ENCODE measurements at regions not wholly inside any gene's neighbourhood (a gene's known extent, or its start where the extent isn't known, plus 50 kb on each side); places are given as distances from the start of the nearest gene placed in this dataset.

DNA sequence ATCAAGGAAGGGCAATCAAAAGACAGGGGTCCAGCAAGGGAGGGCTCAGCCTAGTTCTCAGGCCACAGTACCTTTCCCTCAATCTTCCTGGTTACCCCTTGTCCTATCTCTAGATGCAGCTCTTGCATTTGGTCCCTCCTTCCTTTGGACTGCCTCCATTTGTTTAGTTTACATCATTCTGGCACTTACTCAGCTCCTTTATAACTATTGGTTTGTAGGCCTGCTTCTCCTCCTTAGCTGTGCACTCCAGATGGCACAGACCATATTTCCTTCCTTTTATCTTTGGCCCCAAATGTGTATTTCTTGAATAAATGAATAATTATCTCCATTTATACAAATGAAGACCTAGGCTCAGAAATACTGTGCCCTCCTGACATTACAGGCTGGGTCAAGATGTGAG, 92.3 kb upstream of the AMOTL1 start:
- FAIRE-seq, result no peak

DNA sequence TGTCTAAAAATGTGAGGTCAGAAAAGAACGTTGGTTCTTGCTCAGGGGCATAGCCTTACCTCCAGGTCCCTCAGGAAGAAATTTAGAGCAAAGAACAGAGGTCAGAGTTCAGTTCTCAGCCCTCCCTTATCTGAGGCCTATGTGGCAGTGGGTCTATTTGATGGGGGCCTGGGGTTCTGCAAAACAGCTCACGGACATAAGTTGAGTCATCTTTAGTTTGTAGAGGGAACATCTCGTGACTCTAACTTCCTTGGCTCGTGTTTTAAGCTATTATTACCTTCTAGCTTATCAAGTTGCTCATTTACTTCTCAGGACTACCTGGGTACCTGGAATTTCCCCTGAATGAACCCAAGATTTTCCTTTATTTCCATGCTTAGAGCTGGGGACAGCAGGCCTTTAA, 91.3 kb upstream of the AMOTL1 start:
- H3K27ac ChIP-seq, result no peak overlapping the region
- DNase-seq (ENCODE audit: low read depth in 1 of 2, low spot score in 1 of 2), result no peak
- POLR2A ChIA-PET, result no interaction called here

More for the DNA sequence above, 92.3 kb upstream of the AMOTL1 start:
- H3K4me1 ChIP-seq, result no peaks in the 10 kb centered on the region
- H3K4me3 ChIP-seq, result no peak overlapping the region
- H3K4me2 ChIP-seq, result no peak overlapping the region
- DNase-seq (ENCODE audit: low read depth in 1 of 2, low spot score in 1 of 2), result no peak
- CTCF ChIA-PET, result interaction anchor here (1.4 to 1.7 kb wide), 2 partner anchors 9 to 65 kb away, joined by 3 read pairs; no protein-coding TSS in a partner anchor
- no peaks in the 10 kb centered on the region for H3K9me3 ChIP-seq
- H3K27ac ChIP-seq, result no peak overlapping the region
- TF ChIP-seq RFX5 (IDR thresholded peaks at IDR 0.05) (no peak), MAFK (IDR thresholded peaks at IDR 0.05; ENCODE audit: partially characterized antibody) (no peak), BCL3 (IDR thresholded peaks at IDR 0.05) (no peak), JUNB (IDR thresholded peaks at IDR 0.05) (no peak), E2F6 (IDR thresholded peaks at IDR 0.05; ENCODE audit: borderline replicate concordance, low read depth) (no peak), EHF (CRISPR knock-in tag; IDR thresholded peaks at IDR 0.05) (no peak), RAD21 (conservative IDR thresholded peaks at IDR 0.05 in 1 of 2, IDR thresholded peaks at IDR 0.05 in 1 of 2) (no peak), ZFP36 (IDR thresholded peaks at IDR 0.05; ENCODE audit: borderline replicate concordance, partially characterized antibody) (no peak), NPAS2 (CRISPR knock-in tag; IDR thresholded peaks at IDR 0.05; ENCODE audit: borderline replicate concordance) (no peak), ESRRA (IDR thresholded peaks at IDR 0.05; ENCODE audit: borderline replicate concordance, low read length) (no peak), KDM5A (IDR thresholded peaks at IDR 0.05) (no peak), FOSL2 (IDR thresholded peaks at IDR 0.05) (no peak), FOSL2 (CRISPR knock-in tag; IDR thresholded peaks at IDR 0.05) (no peak), FOSB (CRISPR knock-in tag; IDR thresholded peaks at IDR 0.05) (no peak), ELK1 (IDR thresholded peaks at IDR 0.05; ENCODE audit: low read depth, low read length) (no peak)
- TF ChIP-seq, protein P1, sequence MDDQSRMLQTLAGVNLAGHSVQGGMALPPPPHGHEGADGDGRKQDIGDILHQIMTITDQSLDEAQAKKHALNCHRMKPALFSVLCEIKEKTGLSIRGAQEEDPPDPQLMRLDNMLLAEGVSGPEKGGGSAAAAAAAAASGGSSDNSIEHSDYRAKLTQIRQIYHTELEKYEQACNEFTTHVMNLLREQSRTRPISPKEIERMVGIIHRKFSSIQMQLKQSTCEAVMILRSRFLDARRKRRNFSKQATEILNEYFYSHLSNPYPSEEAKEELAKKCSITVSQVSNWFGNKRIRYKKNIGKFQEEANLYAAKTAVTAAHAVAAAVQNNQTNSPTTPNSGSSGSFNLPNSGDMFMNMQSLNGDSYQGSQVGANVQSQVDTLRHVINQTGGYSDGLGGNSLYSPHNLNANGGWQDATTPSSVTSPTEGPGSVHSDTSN (IDR thresholded peaks at IDR 0.05), result no peak
- ATAC-seq, result no peak
- POLR2A ChIA-PET, result no interaction called here

More for the DNA sequence above, 91.3 kb upstream of the AMOTL1 start:
- TF ChIP-seq TP53 (CRISPR knock-in tag; IDR thresholded peaks at IDR 0.05), result no peak
- TF ChIP-seq CHD2 (IDR thresholded peaks at IDR 0.05; ENCODE audit: low read length, partially characterized antibody), result no peak
- no peak for TF ChIP-seq EHF (CRISPR knock-in tag; IDR thresholded peaks at IDR 0.05)
- no peak for TF ChIP-seq ELK1 (IDR thresholded peaks at IDR 0.05; ENCODE audit: low read depth, low read length)
- no peak for TF ChIP-seq MAFK (IDR thresholded peaks at IDR 0.05; ENCODE audit: partially characterized antibody)
- no peak for TF ChIP-seq RAD21 (conservative IDR thresholded peaks at IDR 0.05 in 1 of 2, IDR thresholded peaks at IDR 0.05 in 1 of 2)
- no peak for TF ChIP-seq ZSCAN20 (CRISPR knock-in tag; IDR thresholded peaks at IDR 0.05)
- no peak for TF ChIP-seq NFE2L2 (conservative IDR thresholded peaks at IDR 0.05; ENCODE audit: low read length)
- no peak for TF ChIP-seq ZNF302 (CRISPR knock-in tag; IDR thresholded peaks at IDR 0.05)
- TF ChIP-seq, protein P1 (IDR thresholded peaks at IDR 0.05), result no peak
- no peak for TF ChIP-seq CBX2 (IDR thresholded peaks at IDR 0.05; ENCODE audit: borderline replicate concordance, low read depth)
- TF ChIP-seq RARB (CRISPR knock-in tag; IDR thresholded peaks at IDR 0.05), result no peak
- no peak for TF ChIP-seq RCOR1 (IDR thresholded peaks at IDR 0.05; ENCODE audit: low read depth, low read length)
- TF ChIP-seq JUNB (IDR thresholded peaks at IDR 0.05), result no peak
- CTCF ChIA-PET, result interaction anchor here (1.4 to 1.7 kb wide), 2 partner anchors 10 to 64 kb away, joined by 3 read pairs; no protein-coding TSS in a partner anchor
- 35% methylated on average over 4 of the region's 4 CpGs for WGBS (ENCODE audit: missing lambda C conversion rate)
- no peaks in the 10 kb centered on the region for H3K9me3 ChIP-seq
- H3K4me1 ChIP-seq, result no peaks in the 10 kb centered on the region
- no peak overlapping the region for H3K4me2 ChIP-seq
- no peak for FAIRE-seq
- no peak overlapping the region for H3K4me3 ChIP-seq
- no peak for ATAC-seq
